Psoas muscle (tissue), 7 donors: ENCODE measurements at regions not wholly inside any gene's neighbourhood (a gene's known extent, or its start where the extent isn't known, plus 50 kb on each side); places are given as distances from the start of the nearest gene placed in this dataset.
A peak's percentile ranks its signal among the peaks of the same experiment; 100 is the strongest.

Experiments used
- ATAC-seq, 4 donors: fragments of 200-7000 bp; cut with Tn5 transposase; one replicate each; pipeline ENCODE4 v1.9.1; 2020; ENCODE audit warnings: moderate library complexity in 3 of 4, mild to moderate bottlenecking in 2 of 4
- DNase-seq, 2 donors: peaks; one replicate each; pipeline ENCODE4 v3.0.0-alpha.2; 2020
- H3K27ac ChIP-seq: fragments of 200-600 bp; one replicate; pipeline ENCODE4 v1.8.0; 2022
- H3K27me3 ChIP-seq, 3 donors: fragments of 200-600 bp in 1 of 3; one replicate each; pipeline versions ENCODE4 v1.6.1 to v1.8.0; 2013 to 2022; ENCODE audit warnings: low read length in 2 of 3, mild to moderate bottlenecking in 2 of 3, moderate library complexity in 1 of 3; ENCODE audit not compliant: insufficient read depth in 3 of 3
- H3K36me3 ChIP-seq, 2 donors: fragments of 200-600 bp in 1 of 2; one replicate each; pipeline versions ENCODE4 v1.6.1 to v1.8.0; 2013 to 2022; ENCODE audit warnings: low read depth in 1 of 2, mild to moderate bottlenecking in 1 of 2, moderate library complexity in 1 of 2; ENCODE audit not compliant: insufficient read depth in 1 of 2
- H3K4me1 ChIP-seq: fragments of 200-600 bp; one replicate; pipeline ENCODE4 v1.8.0; 2022
- H3K4me3 ChIP-seq: fragments of 200-600 bp; one replicate; pipeline ENCODE4 v1.8.0; 2022; ENCODE audit warnings: mild to moderate bottlenecking
- H3K9me3 ChIP-seq: fragments of 200-600 bp; one replicate; pipeline ENCODE4 v1.8.0; 2022
- CTCF ChIP-seq: fragments of 200-600 bp; IDR thresholded peaks from one replicate; pipeline ENCODE4 v1.8.0; 2022; ENCODE audit warnings: antibody characterized with exemption
- WGBS, 3 donors: extraction: QIAGEN DNeasy Blood & Tissue Kit; methylation state at CpG; one replicate each; pipeline versions ENCODE4 v1.1.6 to v1.1.7; 2013; 5-methylcytosine and 5-hydroxymethylcytosine counted together
- intact Hi-C, 2 donors: fragments of 100-400 bp; cut with DNase I; formaldehyde crosslinking; loops; one replicate each; pipeline versions ENCODE4 v1.11.0 to v1.14.2; 2022
- donor health status: healthy with polysubstance abuse.
- donor health status: DM: no; HTN: no; CAD: no; lungs with moderate emphysema.
- donor health status: Bipolar disorder and iron deficiency.
- donor health status: healthy.
- donor health status: DM: yes; HTN: yes; CAD: no.
- donor health status: DM: no; HTN: no; CAD: no.
- donor health status: DM: yes; HTN: yes; CAD: no.

GRCh38 chr3:99502871-99503270 is 135.5 kb upstream of the COL8A1 start:
- 35 to 41% (median 35%) methylated on average over 1 of the region's 1 CpG for WGBS, 3 donors
- no peak overlapping the region for H3K4me3 ChIP-seq
- no peaks in the 10 kb centered on the region for H3K9me3 ChIP-seq
- H3K27ac ChIP-seq: no peak overlapping the region
- DNase-seq: no peak
- ATAC-seq: no peak
- intact Hi-C loops: loop anchor here in 1 of 2 donors (10.0 kb wide), 1 partner anchor 252 kb away; no protein-coding TSS in a partner anchor
- H3K4me1 ChIP-seq: no peaks in the 10 kb centered on the region
- no peak for TF ChIP-seq CTCF
- H3K36me3 ChIP-seq: no peaks in the 10 kb centered on the region
- no peaks in the 10 kb centered on the region for H3K27me3 ChIP-seq

GRCh38 chr3:99500485-99500884 is 137.9 kb upstream of the COL8A1 start:
- H3K27ac ChIP-seq: no peak overlapping the region

GRCh38 chr3:99499235-99500158 is 138.9 kb upstream of the COL8A1 start:
- Histone ChIP-seq H3K27ac (no peak overlapping the region), H3K36me3 (no peaks in the 10 kb centered on the region), H3K4me3 (no peak overlapping the region), H3K4me1 (no peaks in the 10 kb centered on the region), H3K9me3 (no peaks in the 10 kb centered on the region), H3K27me3 (no peaks in the 10 kb centered on the region)
- ATAC-seq (peak in 3 of 4 donors; percentile 46 to 65 (median 47)), DNase-seq (no peak)
- WGBS, 3 donors: 23 to 30% (median 24%) methylated on average over 4 of the region's 4 CpGs
- TF ChIP-seq CTCF: peak; percentile 66
- intact Hi-C loops: loop anchor here (2.0 to 10.0 kb wide), 3 partner anchors 253 to 288 kb away; no protein-coding TSS in a partner anchor

More at GRCh38 chr3:99500485-99500884, 137.9 kb upstream of the COL8A1 start:
- H3K9me3 ChIP-seq: no peaks in the 10 kb centered on the region
- DNase-seq (no peak), ATAC-seq (no peak)
- WGBS, 3 donors: 70 to 71% (median 71%) methylated on average over 5 of the region's 5 CpGs
- intact Hi-C loops: loop anchor here in 1 of 2 donors (10.0 kb wide), 1 partner anchor 254 kb away; no protein-coding TSS in a partner anchor
- no peaks in the 10 kb centered on the region for H3K36me3 ChIP-seq
- TF ChIP-seq CTCF: no peak
- H3K4me1 ChIP-seq: no peaks in the 10 kb centered on the region
- H3K27me3 ChIP-seq: no peaks in the 10 kb centered on the region
- no peak overlapping the region for H3K4me3 ChIP-seq

GRCh38 chr3:99498550-99499234 is 139.7 kb upstream of the COL8A1 start:
- Histone ChIP-seq H3K4me1 (no peaks in the 10 kb centered on the region), H3K27me3 (no peaks in the 10 kb centered on the region), H3K36me3 (no peaks in the 10 kb centered on the region), H3K9me3 (no peaks in the 10 kb centered on the region), H3K4me3 (no peak overlapping the region), H3K27ac (no peak overlapping the region)
- DNase-seq: no peak
- no peak for TF ChIP-seq CTCF
- ATAC-seq: no peak
- intact Hi-C loops: loop anchor here in 1 of 2 donors (2.0 to 5.0 kb wide), 2 partner anchors 254 to 289 kb away; no protein-coding TSS in a partner anchor
- whole genome bisulfite sequencing, 3 donors: 63 to 74% (median 66%) methylated on average over 8 of the region's 8 CpGs
